H1 (cell line): ENCODE measurements at regions not wholly inside any gene's neighbourhood (a gene's known extent, or its start where the extent isn't known, plus 50 kb on each side); places are given as distances from the start of the nearest gene placed in this dataset.

Experiments used
- CHD2 ChIP-seq: IDR thresholded peaks from 2 replicates; pipeline ENCODE4 v1.6.1; 2012; ENCODE audit warnings: low read length, improper control_type of control experiment
- CTCF ChIP-seq, 3 experiments: IDR thresholded peaks; 1 replicate in 2 of 3; 2 replicates in 1 of 3; pipeline versions ENCODE4 v1.5.1 to v1.6.1; 2011; ENCODE audit warnings: low read length in 3 of 3, mild to moderate bottlenecking in 3 of 3, inconsistent platforms in 2 of 3, low read depth in 1 of 3, moderate library complexity in 1 of 3; ENCODE audit not compliant: insufficient read depth in 1 of 3; ENCODE audit errors: control extremely low read depth in 1 of 3
- EGR1 ChIP-seq: IDR thresholded peaks from 2 replicates; pipeline ENCODE4 v1.6.1; 2011; ENCODE audit warnings: low read depth, low read length, borderline replicate concordance
- EP300 ChIP-seq, 2 experiments: IDR thresholded peaks; 1 replicate in 1 of 2; 2 replicates in 1 of 2; pipeline ENCODE4 v1.6.1; 2011 to 2012; ENCODE audit warnings: low read depth in 2 of 2, low read length in 2 of 2, mild to moderate bottlenecking in 2 of 2, borderline replicate concordance in 1 of 2, inconsistent platforms in 1 of 2, moderate library complexity in 1 of 2
- EZH2 ChIP-seq: fragments of 200-600 bp; sonication (generic); IDR thresholded peaks from 2 replicates; pipeline ENCODE4 v1.7.1; 2012; ENCODE audit warnings: low read depth, mild to moderate bottlenecking, moderate library complexity, low read length, inconsistent platforms; ENCODE audit not compliant: severe bottlenecking
- JUN ChIP-seq: IDR thresholded peaks from 2 replicates; pipeline ENCODE4 v1.6.1; 2011; ENCODE audit warnings: low read depth, mild to moderate bottlenecking, improper control_type of control experiment, low read length
- JUND ChIP-seq: IDR thresholded peaks from 2 replicates; pipeline ENCODE4 v1.6.1; 2011; ENCODE audit warnings: mild to moderate bottlenecking, improper control_type of control experiment, low read length
- POLR2A ChIP-seq, 2 experiments: IDR thresholded peaks; 1 replicate in 1 of 2; 2 replicates in 1 of 2; pipeline ENCODE4 v1.6.1; 2011; ENCODE audit warnings: low read depth in 2 of 2, low read length in 2 of 2, mild to moderate bottlenecking in 2 of 2; ENCODE audit errors: control extremely low read depth in 1 of 2
- POLR2AphosphoS5 ChIP-seq: IDR thresholded peaks from 2 replicates; pipeline ENCODE4 v1.6.1; 2011; ENCODE audit warnings: low read depth, low read length
- SIRT6 ChIP-seq: IDR thresholded peaks from one replicate; pipeline ENCODE4 v1.7.1; 2012; ENCODE audit warnings: low read length, inconsistent platforms
- SP1 ChIP-seq: IDR thresholded peaks from 2 replicates; pipeline ENCODE4 v1.6.1; 2011; ENCODE audit warnings: low read depth, low read length
- SRF ChIP-seq: IDR thresholded peaks from 2 replicates; pipeline ENCODE4 v1.6.1; 2011; ENCODE audit warnings: mild to moderate bottlenecking, low read depth, low read length, moderate library complexity
- TEAD4 ChIP-seq: IDR thresholded peaks from 2 replicates; pipeline ENCODE4 v1.6.1; 2012; ENCODE audit warnings: low read depth, low read length, inconsistent platforms, mixed read lengths
- ZNF274 ChIP-seq: IDR thresholded peaks from 2 replicates; pipeline ENCODE4 v1.7.0; 2012; ENCODE audit warnings: low read length, borderline replicate concordance; ENCODE audit errors: extremely low read depth

- TF ChIP-seq SRF (no peak), EGR1 (no peak), JUND (no peak), CTCF (IDR thresholded peaks at IDR 0.05; ENCODE audit: control extremely low read depth in 1 of 3, insufficient read depth in 1 of 3, low read depth in 1 of 3, low read length in 3 of 3) (no peak), POLR2AphosphoS5 (no peak), ZNF274 (no peak), EZH2 (no peak), JUN (no peak), EP300 (IDR thresholded peaks at IDR 0.05; ENCODE audit: borderline replicate concordance in 1 of 2, low read depth in 2 of 2, low read length in 2 of 2) (no peak), TEAD4 (no peak), CHD2 (no peak), SP1 (no peak), SIRT6 (no peak), POLR2A (IDR thresholded peaks at IDR 0.05; ENCODE audit: control extremely low read depth in 1 of 2, low read depth in 2 of 2, low read length in 2 of 2) (no peak)
Observed at GRCh38 chr5:125346316-125346715, 599.9 kb upstream of the ZNF608 start.
